ENCODE measurements at regions not wholly inside any gene's neighbourhood (a gene's known extent, or its start where the extent isn't known, plus 50 kb on each side); places are given as distances from the start of the nearest gene placed in this dataset.

DNA sequence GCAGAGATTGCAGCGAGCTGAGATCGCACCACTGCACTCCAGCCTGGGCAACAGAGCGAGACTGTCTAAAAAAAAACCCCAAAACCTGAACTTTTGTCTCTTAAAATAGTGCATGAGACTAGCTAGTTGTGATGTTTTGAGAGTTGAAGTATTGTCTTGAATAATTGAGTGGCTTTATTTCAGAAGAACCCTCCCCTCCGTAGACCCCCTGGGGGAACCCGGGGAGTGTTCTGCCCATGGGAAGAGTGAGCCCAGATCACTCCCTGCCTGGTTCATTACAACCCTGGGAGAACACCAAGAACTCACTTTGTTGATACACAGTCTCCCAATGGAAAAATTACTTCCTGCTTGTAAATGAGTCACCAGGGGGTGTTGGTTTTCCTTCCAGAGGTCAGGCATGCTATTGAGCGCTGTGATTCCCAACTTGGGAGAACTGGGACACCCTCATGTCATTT, 65.3 kb upstream of the SHISA3 start:
- H3K9me3 ChIP-seq (ENCODE audit: control insufficient read depth, low read length), result peaks cover 2% of the 10 kb centered on the region
- no peak overlapping the region for H3K4me2 ChIP-seq (ENCODE audit: low read length)
- no peaks in the 10 kb centered on the region for H3K4me1 ChIP-seq
- H3K27me3 ChIP-seq (ENCODE audit: control insufficient read depth, insufficient read depth, low read length), result no peaks in the 10 kb centered on the region
- H3K27ac ChIP-seq, result no peak overlapping the region
- no peaks in the 10 kb centered on the region for H3K36me3 ChIP-seq (ENCODE audit: control insufficient read depth, insufficient read depth, low read length)
- TF ChIP-seq, protein P1, sequence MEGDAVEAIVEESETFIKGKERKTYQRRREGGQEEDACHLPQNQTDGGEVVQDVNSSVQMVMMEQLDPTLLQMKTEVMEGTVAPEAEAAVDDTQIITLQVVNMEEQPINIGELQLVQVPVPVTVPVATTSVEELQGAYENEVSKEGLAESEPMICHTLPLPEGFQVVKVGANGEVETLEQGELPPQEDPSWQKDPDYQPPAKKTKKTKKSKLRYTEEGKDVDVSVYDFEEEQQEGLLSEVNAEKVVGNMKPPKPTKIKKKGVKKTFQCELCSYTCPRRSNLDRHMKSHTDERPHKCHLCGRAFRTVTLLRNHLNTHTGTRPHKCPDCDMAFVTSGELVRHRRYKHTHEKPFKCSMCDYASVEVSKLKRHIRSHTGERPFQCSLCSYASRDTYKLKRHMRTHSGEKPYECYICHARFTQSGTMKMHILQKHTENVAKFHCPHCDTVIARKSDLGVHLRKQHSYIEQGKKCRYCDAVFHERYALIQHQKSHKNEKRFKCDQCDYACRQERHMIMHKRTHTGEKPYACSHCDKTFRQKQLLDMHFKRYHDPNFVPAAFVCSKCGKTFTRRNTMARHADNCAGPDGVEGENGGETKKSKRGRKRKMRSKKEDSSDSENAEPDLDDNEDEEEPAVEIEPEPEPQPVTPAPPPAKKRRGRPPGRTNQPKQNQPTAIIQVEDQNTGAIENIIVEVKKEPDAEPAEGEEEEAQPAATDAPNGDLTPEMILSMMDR (IDR thresholded peaks at IDR 0.05), result no peak
- no peak overlapping the region for H3K4me3 ChIP-seq (ENCODE audit: low read depth, low read length)
- H3K79me2 ChIP-seq, result no peaks in the 10 kb centered on the region
- no peak overlapping the region for H2AFZ ChIP-seq
- H3K9ac ChIP-seq, result no peak overlapping the region

DNA sequence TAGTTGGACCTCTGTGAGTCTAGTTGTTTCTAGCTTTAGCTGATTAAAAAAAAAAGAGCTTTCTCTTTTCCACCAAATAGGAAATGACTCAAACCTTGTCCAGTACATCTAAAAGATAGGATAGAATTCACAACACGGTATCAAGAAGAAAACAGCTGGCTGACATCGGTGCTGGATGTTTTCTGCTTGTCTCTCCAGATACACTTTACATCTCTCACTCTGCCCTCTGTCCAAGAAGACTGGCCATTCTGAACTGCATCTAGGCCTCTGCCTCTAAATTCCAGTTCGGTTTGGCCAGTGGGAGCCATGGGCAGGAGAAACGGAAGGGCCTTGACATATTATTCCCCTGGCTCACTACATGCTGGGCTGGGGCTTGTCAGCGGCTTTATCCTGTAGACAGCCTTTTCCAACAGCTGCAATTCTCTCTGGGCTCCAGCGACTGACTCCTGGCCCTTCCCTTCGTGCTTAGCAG, 57.3 kb upstream of the SHISA3 start:
- no peaks in the 10 kb centered on the region for H3K79me2 ChIP-seq
- H2AFZ ChIP-seq, result no peak overlapping the region
- no peak overlapping the region for H3K4me3 ChIP-seq (ENCODE audit: low read depth, low read length)
- H3K9me3 ChIP-seq (ENCODE audit: control insufficient read depth, low read length), result peaks cover 2% of the 10 kb centered on the region
- no peaks in the 10 kb centered on the region for H3K27me3 ChIP-seq (ENCODE audit: control insufficient read depth, insufficient read depth, low read length)
- no peak overlapping the region for H3K27ac ChIP-seq
- no peak overlapping the region for H3K4me2 ChIP-seq (ENCODE audit: low read length)
- TF ChIP-seq, protein P1 (IDR thresholded peaks at IDR 0.05), result no peak
- H3K9ac ChIP-seq, result no peak overlapping the region
- no peaks in the 10 kb centered on the region for H3K36me3 ChIP-seq (ENCODE audit: control insufficient read depth, insufficient read depth, low read length)
- no peaks in the 10 kb centered on the region for H3K4me1 ChIP-seq

DNA sequence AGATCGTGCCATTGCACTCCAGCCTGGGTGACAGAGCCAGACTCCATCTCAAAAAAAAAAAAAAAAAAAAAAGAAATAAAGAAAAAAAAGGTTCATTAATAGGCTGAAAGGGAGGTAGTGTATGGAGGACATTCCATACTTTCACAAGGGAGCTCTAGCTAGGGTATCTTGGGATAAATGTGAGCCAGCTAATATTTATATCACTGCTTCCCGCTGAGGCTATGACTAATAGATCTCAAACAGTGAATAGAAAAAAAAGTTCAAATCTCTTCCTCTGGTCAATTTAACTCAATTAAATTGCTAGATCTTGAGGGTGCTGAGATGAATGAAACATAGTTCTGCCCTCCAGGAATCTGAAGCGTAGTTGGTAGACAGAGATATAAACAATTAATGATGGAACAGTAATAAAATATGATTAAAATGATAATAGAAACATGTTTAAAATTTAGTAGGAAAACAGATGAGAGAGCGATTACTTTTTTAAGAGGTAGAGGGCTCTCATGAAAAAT, 55.7 kb upstream of the SHISA3 start:
- Histone ChIP-seq H3K4me2 (ENCODE audit: low read length) (no peak overlapping the region), H2AFZ (no peak overlapping the region), H3K79me2 (no peaks in the 10 kb centered on the region), H3K4me3 (ENCODE audit: low read depth, low read length) (no peak overlapping the region), H3K9me3 (ENCODE audit: control insufficient read depth, low read length) (peaks cover under 1% of the 10 kb centered on the region), H3K27me3 (ENCODE audit: control insufficient read depth, insufficient read depth, low read length) (no peaks in the 10 kb centered on the region), H3K36me3 (ENCODE audit: control insufficient read depth, insufficient read depth, low read length) (no peaks in the 10 kb centered on the region), H3K27ac (no peak overlapping the region), H3K4me1 (no peaks in the 10 kb centered on the region), H3K9ac (no peak overlapping the region)
- TF ChIP-seq, protein P1 (IDR thresholded peaks at IDR 0.05), result no peak

DNA sequence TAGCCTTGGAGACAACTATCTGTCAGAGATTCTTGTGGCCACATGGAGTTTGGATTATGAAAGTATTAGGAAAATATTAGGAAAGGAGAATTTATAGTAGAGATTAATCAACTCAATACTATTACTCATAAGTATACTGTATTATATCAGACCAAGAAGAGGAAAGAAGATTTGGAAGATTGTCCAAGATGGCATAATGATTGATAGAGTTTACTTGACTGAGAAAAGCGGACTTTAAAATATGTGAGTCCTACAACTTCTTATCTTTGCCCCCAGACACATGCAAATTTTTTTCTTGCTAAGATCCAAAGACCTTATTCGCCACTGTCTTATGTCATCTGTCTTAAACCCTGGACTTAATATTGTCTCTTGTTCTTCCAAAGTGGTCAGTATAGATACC, 54.8 kb upstream of the SHISA3 start:
- H3K4me2 ChIP-seq (ENCODE audit: low read length), result no peak overlapping the region
- no peaks in the 10 kb centered on the region for H3K9me3 ChIP-seq (ENCODE audit: control insufficient read depth, low read length)
- no peaks in the 10 kb centered on the region for H3K36me3 ChIP-seq (ENCODE audit: control insufficient read depth, insufficient read depth, low read length)
- H3K79me2 ChIP-seq, result no peaks in the 10 kb centered on the region
- no peak overlapping the region for H2AFZ ChIP-seq
- H3K27me3 ChIP-seq (ENCODE audit: control insufficient read depth, insufficient read depth, low read length), result no peaks in the 10 kb centered on the region
- H3K4me1 ChIP-seq, result no peaks in the 10 kb centered on the region
- H3K4me3 ChIP-seq (ENCODE audit: low read depth, low read length), result no peak overlapping the region
- no peak overlapping the region for H3K27ac ChIP-seq
- TF ChIP-seq, protein P1 (IDR thresholded peaks at IDR 0.05), result no peak
- H3K9ac ChIP-seq, result no peak overlapping the region

DNA sequence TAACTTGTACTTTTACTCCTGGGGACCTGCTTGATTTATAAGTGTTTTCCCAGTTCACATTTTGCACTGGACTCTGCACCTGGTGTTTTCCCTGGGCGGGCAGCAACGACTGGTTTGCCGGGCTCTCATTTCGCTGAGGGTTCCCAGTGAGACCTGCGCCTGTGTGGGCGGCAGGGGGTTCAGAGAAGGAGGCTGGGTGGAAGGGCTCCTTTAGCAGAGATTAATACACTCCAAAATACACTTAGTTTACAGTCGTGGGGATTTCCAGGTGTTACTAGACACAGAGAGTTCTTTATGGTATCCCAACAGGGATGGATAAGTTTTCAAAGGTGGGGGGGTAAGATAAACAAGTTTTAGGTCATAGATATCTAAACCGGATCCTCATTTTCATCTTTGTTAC, 53.0 kb upstream of the SHISA3 start:
- no peak overlapping the region for H3K9ac ChIP-seq
- H3K27me3 ChIP-seq (ENCODE audit: control insufficient read depth, insufficient read depth, low read length), result no peaks in the 10 kb centered on the region
- H2AFZ ChIP-seq, result no peak overlapping the region
- H3K4me1 ChIP-seq, result no peaks in the 10 kb centered on the region
- no peaks in the 10 kb centered on the region for H3K36me3 ChIP-seq (ENCODE audit: control insufficient read depth, insufficient read depth, low read length)
- H3K4me3 ChIP-seq (ENCODE audit: low read depth, low read length), result no peak overlapping the region
- no peak overlapping the region for H3K4me2 ChIP-seq (ENCODE audit: low read length)
- no peak overlapping the region for H3K27ac ChIP-seq
- H3K9me3 ChIP-seq (ENCODE audit: control insufficient read depth, low read length), result no peaks in the 10 kb centered on the region
- no peaks in the 10 kb centered on the region for H3K79me2 ChIP-seq
- TF ChIP-seq, protein P1 (IDR thresholded peaks at IDR 0.05), result no peak

Data from parathyroid adenoma (tissue), 2 donors.